WI38 (cell line): ENCODE measurements at regions not wholly inside any gene's neighbourhood (a gene's known extent, or its start where the extent isn't known, plus 50 kb on each side); places are given as distances from the start of the nearest gene placed in this dataset.

Source experiments
- H3K4me3 ChIP-seq: 2 replicates; pipeline ENCODE4 v1.5.1; 2011; ENCODE audit warnings: low read depth, mild to moderate bottlenecking, control low read depth, low read length
- CTCF ChIP-seq: IDR thresholded peaks from 2 replicates; pipeline ENCODE4 v1.5.1; 2012; ENCODE audit warnings: low read depth, mild to moderate bottlenecking, control low read depth, low read length

- TF ChIP-seq CTCF = no peak
Measured at GRCh38 chr2:145849466-145849865, 1329.5 kb upstream of the ZEB2 start.

GRCh38 chr2:145846982-145847381 is 1327.1 kb upstream of the ZEB2 start:
- no peak for TF ChIP-seq CTCF
- H3K4me3 ChIP-seq = no peak overlapping the region

More at GRCh38 chr2:145849466-145849865, 1329.5 kb upstream of the ZEB2 start:
- no peak overlapping the region for H3K4me3 ChIP-seq

DNA sequence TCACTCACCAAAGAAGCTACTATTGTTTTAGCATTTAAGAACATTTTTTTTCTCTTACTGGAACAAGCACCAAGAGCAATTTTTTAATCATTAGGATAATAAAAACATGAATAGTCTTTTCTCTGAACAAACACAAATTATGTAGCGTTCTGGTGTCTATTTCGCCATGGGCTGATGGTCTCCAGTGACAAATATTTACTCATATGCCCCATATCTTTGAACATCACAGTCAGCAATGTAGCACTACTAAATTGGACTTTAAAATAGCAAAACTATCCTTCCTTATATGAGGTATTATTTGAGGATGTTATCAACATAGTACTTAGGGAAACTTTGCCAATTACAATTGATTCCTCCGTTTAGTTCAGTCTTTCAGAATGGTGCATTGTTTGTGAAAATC is 1326.0 kb upstream of the ZEB2 start:
- H3K4me3 ChIP-seq = no peak overlapping the region
- no peak for TF ChIP-seq CTCF

GRCh38 chr2:145845207-145845894 is 1325.4 kb upstream of the ZEB2 start:
- no peak overlapping the region for H3K4me3 ChIP-seq

DNA sequence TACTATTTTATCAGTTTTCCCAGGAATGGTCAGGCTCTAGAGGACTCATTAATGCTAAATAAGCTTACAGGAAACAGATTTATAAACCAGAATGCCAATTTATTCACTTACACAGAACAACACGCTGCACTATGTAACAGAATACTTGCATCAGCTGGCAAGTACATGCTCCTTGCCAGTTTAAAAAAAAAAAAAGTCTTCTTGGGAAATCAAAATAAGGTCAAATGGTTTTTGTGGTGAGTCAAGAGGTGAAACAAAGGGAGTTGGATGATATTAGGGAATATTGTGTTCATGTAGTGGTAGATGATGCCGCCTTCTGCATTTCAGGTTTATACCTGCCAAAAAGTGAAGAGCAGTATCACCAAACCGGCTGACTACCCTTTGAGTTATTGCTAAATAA is 1322.1 kb upstream of the ZEB2 start:
- no peak for TF ChIP-seq CTCF
- no peak overlapping the region for H3K4me3 ChIP-seq

More at GRCh38 chr2:145845207-145845894, 1325.4 kb upstream of the ZEB2 start:
- TF ChIP-seq CTCF = no peak

DNA sequence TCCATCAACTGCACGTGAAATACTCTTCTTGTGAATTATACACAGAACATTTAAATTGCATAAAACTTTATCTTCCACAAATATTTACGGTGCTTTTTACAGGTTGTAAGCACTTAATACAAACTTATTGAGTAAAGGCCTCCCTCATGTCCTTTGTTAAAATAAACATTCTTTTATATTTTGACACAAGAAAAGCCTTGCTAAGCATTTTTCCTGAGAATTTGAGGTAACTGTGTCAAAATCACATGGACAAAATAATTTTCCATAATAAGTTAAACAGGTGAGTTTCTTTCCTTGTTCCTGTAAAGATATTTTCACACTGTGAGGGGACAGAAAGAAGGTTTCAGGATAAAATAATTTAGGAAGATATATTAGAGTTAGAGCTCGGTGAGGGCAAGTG is 1317.1 kb upstream of the ZEB2 start:
- no peak overlapping the region for H3K4me3 ChIP-seq
- no peak for TF ChIP-seq CTCF

DNA sequence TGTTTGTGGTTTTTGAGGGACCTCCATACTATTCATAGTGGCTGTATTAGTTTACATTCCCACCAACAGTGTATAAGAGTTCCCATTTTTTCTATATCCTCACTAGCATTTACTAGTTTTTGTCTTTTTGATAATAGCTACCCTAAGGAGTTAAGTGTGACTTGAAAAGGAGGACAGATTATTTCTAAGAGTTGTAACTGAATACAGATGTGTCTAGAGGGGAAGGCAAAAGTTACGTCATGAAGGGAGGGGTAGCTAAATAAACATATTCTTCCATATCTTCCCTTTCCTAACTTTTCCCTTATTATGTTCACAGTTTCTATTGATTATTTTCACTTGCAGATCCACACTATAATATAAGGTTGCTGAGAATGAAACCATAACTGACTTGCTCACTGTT is 1315.7 kb upstream of the ZEB2 start:
- no peak overlapping the region for H3K4me3 ChIP-seq
- TF ChIP-seq CTCF = no peak
